GM19324 (cell line): ENCODE measurements at regions not wholly inside any gene's neighbourhood (a gene's known extent, or its start where the extent isn't known, plus 50 kb on each side); places are given as distances from the start of the nearest gene placed in this dataset.
"Not testable (repeated sequence)": the region's sequence is repeated elsewhere in the genome, so short reads cannot be mapped to it uniquely, and the experiment has no call there.

Source experiments
- ATAC-seq: cut with Tn5 transposase; IDR thresholded peaks from one replicate; pipeline ENCODE4 v1.9.1; 2021; ENCODE audit warnings: mild to moderate bottlenecking, moderate library complexity; ENCODE audit not compliant: unreplicated experiment, low FRiP score

DNA sequence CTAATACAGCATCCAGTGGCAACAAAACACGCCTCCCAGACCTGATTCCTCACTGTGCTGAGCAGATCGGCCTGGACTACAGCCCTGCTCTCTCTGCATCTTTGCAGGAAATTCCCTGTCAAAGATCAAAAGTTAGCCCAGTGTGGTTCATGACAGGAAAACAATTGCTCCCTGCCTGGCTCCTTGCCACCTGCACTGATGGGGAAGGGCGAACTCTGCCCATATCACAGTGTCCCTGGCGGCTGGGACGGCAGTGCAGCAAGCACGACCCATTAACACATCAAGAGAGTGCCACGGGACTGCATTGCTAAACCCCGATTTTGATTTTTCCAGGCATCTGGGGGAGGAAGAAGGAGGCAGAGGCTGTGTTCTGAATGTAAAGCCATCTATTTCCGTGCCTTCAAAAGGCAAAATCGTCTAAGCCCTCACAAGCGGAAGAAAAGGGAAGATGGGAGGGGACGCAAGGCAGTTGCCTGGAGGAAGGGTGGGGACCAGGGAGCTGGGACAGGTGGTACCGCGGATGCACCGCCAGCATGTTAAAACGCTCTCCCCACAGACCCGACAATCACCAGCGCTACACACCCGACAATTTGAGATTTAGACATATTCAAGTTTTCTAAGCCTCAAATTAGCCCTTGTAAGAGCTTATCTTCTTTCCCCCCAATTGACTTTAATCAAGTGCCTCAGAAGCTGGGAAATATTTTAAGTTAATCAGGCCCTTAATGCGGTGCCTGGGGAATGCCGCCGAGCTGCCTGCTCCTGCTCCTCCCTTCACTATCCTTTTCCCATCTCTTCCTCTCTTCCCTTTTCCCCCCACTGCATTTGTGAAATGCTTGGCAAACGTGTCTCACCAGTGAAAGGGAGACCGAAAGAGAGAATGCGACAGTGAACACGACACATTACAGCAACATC is 238.8 kb upstream of the CDH5 start:
- no peak for ATAC-seq

DNA sequence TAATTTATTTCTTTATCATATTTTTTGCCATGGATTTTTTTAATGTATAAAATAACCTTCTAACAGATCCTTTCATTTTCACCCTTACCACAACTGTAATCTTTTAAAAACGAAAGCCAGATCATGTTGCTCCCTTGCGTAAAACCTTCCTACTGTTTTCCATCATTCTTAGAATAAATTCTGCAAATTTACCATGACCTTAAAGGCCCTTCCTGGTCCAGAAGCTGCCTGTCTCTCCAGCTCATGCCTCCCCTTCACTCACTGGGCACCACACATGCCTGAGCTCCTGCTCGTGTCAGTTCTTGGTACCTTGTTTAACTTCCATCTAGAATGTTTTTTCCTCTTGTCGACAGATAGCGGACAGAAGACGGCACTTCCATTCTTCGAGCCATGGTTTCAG is 245.0 kb upstream of the CDH5 start:
- ATAC-seq: no peak

DNA sequence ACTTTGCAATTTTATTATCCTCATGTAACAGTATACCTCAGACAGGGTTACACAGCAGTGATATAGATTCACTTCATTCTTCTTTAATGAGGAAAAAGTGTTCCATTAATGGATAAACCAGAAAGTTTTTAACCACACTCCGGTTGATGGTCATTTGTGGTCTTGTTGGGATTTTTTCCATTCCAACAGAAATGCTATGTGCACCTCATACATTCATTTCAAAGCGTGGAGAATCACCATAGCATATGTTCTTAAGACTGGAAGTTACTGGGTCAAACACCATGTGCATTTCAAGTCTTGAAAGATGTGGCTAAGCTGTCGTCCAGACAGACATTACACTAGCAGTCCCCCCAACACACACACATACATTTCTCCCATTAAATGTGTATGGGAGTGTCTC is 245.8 kb upstream of the CDH5 start:
- no peak for ATAC-seq

DNA sequence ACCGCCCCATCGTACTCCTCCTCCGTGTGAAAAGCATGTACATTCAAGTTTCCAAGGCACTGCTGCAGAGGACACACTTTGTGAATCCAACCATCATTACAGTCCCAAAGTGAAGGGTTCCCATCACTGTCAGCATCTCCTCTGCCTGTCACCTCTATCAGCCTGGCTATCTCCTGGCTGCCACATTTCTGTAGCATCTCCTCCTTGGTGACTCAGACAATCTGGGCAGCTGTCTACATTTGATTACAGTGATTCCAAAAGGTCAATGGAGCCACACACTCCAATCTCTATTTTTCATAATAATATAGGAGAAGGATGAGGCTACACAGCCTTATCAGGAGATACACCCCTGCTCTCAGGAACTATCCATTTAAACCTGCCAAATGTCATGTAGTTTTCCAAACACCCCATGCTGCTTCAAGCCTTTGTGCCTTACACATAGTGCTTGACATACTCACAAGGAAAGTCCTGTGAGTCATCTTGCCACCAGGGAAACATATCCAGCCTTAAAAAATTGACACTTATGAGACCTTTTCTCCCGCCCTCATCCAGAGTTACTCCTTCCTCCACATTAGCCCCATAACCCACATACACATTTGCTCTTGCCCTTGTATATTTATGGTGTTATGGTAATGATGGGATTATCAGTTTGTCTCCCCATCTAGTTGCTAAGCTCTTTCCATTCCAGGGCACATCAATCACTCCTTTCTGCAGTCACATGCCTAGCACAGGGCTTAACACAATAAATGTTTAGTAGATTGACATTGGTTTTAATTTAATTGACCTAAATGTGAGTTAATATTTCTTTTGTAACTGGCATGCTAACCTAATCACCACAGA is 250.1 kb upstream of the CDH5 start:
- no peak for ATAC-seq

DNA sequence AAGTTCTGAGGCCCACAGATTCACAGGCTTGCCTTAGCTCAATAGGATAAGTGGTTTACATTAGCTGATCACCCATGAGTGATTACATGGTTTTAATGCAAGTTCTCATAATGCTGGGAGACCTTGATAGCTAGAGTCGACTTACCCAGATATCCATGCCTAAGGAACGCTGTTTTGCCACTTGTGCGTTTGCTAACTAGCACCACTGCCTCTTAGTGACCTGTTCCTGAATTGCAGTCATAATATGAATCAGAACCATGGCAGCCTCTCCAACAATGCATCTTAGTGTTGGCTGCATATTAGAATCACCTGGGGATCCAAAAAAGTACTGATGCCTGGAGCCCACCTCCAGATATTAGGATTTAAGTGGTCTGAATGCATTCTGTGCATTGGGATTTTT is 251.1 kb upstream of the CDH5 start:
- no peak for ATAC-seq

DNA sequence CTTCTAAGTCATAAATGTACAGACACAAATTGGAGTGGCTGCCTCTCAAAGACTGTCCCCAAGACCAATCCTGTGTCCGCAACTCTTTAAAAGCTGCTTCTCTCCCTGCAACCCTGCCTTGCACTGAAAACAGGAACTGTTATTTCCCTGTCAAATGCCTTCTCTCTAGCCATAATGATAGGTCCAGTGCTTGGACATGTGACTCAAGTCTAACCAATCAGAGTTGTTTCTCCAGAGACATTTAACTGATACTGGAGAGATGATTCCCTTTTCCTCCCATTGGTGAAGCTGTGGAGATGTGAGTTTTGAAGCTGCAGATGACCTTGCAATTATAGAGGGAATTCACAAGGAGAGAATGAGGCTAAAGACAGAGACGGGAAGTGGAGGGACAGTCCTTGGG is 253.3 kb upstream of the CDH5 start:
- no peak for ATAC-seq

DNA sequence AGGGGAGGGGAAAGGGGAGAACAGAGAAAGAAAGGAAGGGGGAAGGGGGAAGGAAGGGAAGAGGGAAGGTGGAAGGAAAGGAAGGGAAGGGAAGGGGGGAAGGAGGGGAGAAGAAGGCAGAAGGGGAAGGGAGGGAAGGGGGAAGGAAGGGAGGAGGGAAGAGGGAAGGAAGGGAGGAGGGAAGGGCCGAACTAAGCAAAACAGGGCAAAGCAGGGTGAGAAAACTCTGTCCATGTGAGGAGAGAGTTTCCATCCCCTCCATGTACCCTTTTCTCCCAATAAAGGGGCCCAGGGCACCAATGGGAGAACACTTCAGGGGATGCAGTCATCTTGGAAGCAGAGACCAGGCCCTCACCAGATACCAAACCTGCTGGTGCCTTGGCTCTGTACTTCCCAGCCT is 256.8 kb upstream of the CDH5 start:
- no peak for ATAC-seq

DNA sequence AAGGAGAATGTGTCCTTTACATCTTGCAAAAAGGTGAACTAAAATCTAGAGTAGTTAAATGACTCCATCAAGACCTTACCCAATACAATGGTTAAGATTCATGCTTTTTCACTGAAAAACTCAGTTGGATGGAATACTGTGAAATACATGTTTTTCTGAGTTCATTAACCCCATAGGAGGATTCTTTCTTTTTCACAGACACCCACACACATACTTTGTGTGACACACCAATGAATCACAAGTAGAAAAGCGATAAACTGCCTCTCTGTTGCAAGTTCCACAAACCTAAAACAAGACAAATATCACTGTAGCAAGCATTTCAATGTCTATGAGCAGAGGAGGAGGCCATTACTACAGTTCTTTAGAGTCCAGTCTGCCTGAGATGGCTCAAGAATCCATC is 258.8 kb upstream of the CDH5 start:
- no peak for ATAC-seq

DNA sequence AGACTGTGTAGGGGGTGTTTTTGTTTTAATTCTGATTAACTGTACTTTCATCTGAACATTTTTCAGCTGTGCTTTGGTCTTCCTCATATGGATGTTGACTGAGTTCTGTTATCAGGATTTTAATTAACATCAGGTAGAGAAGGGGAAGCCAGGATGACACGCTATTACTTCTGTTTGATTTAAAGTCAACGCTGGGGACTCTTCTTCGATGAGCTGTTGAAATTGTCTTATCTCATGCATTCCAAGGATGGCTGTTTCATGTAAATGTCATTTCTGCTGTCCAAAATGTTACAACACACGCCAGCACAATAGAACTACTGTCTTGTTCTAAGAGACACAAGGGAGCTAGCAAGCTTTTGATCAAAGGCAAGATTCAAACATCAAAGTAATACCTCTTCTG is 263.3 kb upstream of the CDH5 start:
- ATAC-seq: no peak

DNA sequence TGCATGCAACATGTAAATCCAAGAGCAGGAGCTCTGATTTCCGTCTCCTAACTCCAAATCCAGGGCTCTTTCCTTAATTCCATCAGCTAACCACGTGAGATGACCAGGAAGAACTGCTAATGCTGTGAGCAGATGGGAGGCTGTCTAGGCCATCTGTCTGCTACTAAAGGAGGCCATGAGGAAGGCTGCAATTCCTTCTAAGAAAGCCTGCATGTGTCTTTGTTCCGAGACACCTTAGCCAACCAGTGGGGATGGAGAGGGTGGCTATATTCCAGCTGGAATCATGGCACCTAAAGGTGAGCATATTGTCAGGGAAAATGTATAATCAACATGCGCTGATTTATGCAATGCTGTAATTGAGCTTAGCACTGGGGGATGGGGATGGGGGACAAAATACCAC is 267.2 kb upstream of the CDH5 start:
- ATAC-seq: no peak

DNA sequence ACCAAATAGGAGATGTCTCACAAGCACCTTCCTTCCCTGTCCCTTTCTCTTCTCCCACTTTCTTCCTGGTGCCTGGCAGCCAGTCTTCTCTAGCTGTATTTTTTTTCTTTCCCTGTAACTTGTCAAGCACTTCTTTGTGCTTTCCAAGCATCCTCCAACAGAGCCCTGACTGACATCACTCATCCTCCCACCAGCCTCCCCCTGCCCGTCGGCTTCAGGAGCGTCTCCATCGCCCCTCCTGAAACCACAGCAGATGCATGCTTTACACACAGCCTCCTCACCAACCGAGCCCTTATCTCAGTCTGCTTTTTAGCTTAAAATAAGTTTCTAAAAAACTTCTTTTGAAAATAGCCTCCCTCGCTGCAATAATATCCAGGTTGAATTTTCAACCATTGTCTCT is 268.7 kb upstream of the CDH5 start:
- ATAC-seq: no peak

DNA sequence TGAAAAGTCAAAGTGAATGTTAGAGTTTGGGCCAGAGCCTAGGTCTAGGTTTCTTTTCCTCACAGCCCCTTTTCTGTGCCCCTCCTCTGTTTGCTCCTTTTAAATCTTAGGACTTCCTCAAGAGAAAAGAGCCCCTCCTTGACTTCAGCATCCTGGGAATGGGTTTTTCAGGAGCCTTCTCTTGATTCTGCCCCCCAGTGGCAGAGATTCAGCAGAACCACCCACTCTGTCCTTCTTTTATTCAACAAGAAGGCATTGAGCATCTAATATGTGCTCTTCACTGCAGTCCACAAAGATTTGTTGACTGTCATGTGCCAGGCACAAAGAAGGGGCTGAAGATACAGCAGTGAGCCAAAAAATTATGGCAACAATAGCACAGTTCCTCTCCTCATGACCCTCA is 270.8 kb upstream of the CDH5 start:
- no peak for ATAC-seq

DNA sequence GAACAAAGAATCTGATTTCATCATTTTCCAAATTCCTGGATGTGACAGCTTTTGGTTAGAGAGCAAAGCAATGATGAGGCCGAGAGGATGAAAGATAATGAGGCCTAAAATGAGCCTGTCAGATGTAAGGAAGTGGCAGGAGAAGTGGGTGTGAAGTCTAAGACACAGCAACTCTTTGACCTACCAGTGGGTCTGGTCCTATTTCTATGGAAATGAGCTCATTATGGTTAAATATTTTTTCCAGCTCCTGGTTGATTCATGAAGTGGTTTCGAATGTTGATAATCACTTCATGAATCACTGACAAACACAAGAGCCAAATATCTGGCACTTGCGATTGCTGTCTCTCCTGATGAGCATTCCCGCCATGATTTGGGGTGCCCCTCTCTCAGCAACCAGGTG is 273.3 kb upstream of the CDH5 start:
- no peak for ATAC-seq

DNA sequence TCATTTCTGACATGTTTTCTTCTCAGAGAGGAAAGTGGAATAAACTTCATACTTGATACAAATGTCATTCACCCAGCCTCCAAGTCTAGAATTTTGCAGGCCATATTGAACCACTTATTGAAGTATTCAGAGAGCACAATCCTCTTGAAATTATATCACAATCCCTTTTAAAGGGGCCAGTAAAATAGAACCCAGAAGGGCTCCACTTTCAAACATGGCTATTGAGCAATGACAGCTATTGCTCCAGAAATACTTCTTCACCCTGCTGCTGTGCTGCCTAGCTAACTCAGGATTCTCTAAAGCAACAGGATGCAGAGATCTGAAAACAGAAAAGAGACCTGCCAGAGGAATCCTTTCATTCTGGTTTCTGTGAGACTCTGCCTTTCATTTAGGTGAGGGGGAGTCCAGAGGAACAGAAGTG is 275.0 kb upstream of the CDH5 start:
- ATAC-seq: no peak

DNA sequence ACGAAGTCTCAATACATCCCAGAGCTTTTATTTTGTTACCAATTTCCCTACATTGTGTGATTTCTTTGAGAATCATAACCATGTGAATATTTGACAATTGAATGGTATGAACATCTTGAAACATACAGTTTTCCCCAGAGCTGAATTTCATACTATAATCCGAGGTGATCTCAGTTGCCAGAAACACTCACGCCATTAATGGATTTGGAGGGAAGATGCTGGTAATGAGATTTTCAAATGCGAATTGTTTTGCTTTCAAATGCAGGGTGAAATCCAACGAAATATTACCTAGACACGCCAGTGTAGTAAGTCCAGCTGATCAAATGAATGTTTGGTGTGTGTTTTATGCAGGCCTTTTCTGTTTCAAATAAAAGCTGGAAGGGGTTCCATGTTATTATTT is 277.8 kb upstream of the CDH5 start:
- ATAC-seq: no peak

DNA sequence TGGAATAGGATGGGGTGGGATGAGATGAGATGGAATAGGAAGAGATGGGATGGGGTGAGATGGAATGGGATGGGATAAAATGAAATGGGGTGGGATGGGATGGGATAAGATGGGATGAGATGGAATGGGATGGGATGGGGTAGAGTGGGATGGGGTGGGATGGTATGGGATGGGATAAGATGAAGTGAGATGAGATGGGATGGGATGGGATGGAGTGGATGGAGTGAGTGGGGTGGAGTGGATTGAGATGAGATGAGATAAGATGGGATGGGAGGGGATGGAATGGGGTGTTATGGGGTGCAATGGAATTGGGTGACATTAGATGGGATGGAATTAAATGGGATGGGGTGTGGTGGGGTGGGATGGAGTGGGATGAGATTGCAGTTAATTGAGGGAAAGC is 279.2 kb upstream of the CDH5 start:
- ATAC-seq: no peak

DNA sequence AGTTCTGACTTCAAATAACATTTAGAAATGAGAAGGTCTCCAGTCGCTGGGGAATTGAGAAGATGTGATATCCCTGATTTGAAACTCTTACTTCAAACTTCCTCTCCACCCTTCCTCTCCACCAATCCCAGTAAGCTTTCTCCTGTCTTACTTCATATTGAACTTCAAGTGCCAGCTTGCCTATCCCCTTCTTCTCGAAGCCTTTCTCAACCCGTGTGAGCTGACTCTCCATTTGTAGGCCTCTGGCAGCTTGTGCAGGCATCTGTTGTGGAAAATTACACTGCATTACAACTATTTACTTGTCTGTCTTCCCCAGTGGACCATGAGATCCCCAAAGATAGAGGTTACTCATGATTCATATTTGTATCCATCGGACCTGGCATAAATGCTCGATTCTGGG is 280.8 kb upstream of the CDH5 start:
- ATAC-seq: no peak

DNA sequence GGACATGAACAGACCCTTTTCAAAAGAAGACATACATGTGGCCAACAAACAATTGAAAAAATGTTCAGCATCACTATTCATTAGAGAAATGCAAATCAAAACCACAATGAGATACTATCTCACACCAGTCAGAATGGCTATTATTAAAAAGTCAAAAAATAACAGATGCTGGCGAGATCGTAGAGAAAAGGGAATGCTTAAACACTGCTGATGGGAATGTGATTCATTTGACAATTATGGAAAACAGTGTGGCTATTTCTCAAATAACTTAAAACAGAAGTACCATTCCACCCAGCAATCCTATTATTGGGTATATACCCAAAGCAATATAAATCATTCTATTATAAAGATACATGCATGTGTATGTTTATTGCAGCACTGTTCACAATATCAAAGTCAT is 281.8 kb upstream of the CDH5 start:
- ATAC-seq: not testable (repeated sequence)

DNA sequence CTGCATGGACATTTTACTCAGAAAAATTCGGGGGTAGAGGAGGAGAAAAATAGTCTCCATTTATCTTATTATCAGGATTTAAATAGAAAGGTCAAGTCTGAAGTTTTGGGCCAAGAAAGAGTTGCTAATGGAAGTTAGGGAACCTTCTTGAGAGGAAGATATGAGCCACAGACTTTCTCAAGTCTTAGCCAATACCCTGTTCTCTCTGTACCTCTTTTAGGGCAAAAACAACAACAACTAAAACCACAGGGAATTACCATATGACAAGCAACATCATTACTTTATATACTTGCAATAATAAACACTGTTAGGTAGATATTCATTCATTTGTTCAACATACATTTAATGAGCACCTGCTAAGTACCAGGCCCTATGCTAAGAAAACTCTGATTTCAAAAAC is 282.2 kb upstream of the CDH5 start:
- no peak for ATAC-seq

DNA sequence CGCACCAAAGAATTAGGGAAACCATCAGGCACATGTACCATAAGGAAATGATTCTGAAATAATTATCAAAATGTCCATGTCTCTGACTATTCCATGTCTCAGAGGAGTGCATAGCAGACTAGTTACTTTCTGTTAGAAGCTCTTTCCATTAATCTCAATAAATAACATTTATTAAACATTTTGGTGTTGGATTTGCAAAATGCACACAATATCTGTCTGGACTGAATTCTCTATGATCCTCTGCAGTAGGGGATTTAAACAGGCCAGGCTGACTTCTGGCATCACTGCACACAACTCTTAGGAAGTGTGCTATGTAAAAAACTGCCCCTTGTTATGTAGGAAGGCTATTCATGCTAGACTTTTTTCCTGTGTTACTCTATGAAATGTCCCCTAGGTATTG is 283.3 kb upstream of the CDH5 start:
- no peak for ATAC-seq

DNA sequence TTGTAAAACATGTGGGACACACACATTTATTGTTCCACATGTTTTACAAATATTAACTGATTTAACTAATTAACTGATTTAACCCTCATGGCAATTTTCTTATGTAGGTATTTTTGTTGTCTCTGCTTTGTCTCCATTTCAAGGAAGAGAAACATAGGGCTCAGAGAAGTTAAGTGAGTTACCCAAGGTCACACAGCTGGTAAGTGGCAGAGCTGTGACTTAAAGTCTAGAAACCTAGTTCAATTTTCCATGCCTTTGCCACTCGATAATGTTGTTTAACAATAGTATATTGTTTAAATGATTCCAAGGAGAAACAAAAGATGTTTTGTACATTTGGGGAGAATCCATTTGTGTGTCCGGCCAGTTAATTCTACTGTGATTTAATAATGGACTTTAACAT is 284.1 kb upstream of the CDH5 start:
- no peak for ATAC-seq
